HCT116 (cell line): ENCODE measurements at regions not wholly inside any gene's neighbourhood (a gene's known extent, or its start where the extent isn't known, plus 50 kb on each side); places are given as distances from the start of the nearest gene placed in this dataset.

Experiments
- ATAC-seq: fragments of 200-7000 bp; cut with Tn5 transposase; 2 replicates; pipeline ENCODE4 v1.9.1; 2020; ENCODE audit warnings: mild to moderate bottlenecking, moderate library complexity
- BruUV-seq: library from RNA; stranded (reverse); fragments of 400-500 nt; replicated peaks from 2 replicates; lab custom pipeline; 2021; lab: Mats Ljungman, UMichigan
- CTCF ChIA-PET: fragments of 300-600 bp; sonication (Branson Sonifier 250); formaldehyde crosslinking; loops from one replicate; lab custom pipeline; 2021; ENCODE audit warnings: antibody characterized with exemption; lab: Charles Lee
- POLR2A ChIA-PET: fragments of 300-600, 350-600 bp; sonication (Branson Sonifier 250); formaldehyde crosslinking; loops from one replicate; lab custom pipeline; 2021; ENCODE audit warnings: antibody characterized with exemption; lab: Charles Lee
- RAD21 ChIA-PET, 2 experiments: fragments of 300-600 bp; sonication (Branson Sonifier 250); formaldehyde crosslinking; loops; one replicate each; lab custom pipeline; 2023; ENCODE audit warnings: low total read pairs in 2 of 2; ENCODE audit not compliant: uncharacterized antibody in 2 of 2, unreplicated experiment in 2 of 2, low non-redundant PET in 1 of 2; lab: Charles Lee
- DNase-seq: peaks from one replicate; pipeline ENCODE4 v3.0.0-alpha.2; 2010; ENCODE audit warnings: low read depth, low spot score
- H2AFZ ChIP-seq: fragments of 200-600 bp; shearing (Covaris generic), sonication (generic); 2 replicates; pipeline ENCODE4 v1.6.1; 2017; ENCODE audit warnings: low read depth, mixed run types, mixed read lengths, antibody characterized with exemption, low read length; ENCODE audit not compliant: poor library complexity, severe bottlenecking
- H3K27ac ChIP-seq: 2 replicates; pipeline ENCODE4 v1.5.1; 2012; ENCODE audit warnings: low read depth, low read length
- H3K27me3 ChIP-seq: fragments of 200-600 bp; sonication (generic); 2 replicates; pipeline ENCODE4 v1.6.1; 2016; ENCODE audit warnings: mixed run types, low read length, mixed read lengths; ENCODE audit not compliant: insufficient read depth
- H3K36me3 ChIP-seq, 2 experiments: fragments of 200-500 bp in 1 of 2; fragments of 200-600 bp in 1 of 2; sonication (Bioruptor generic) in 1 of 2; sonication (generic) in 1 of 2; 2 replicates each; pipeline versions ENCODE4 v1.5.1 to v1.6.1; 2014 to 2016; ENCODE audit warnings: low read length in 2 of 2, inconsistent platforms in 1 of 2, mixed read lengths in 1 of 2, mixed run types in 1 of 2; ENCODE audit not compliant: insufficient read depth in 2 of 2, control insufficient read depth in 1 of 2
- H3K4me1 ChIP-seq, 2 experiments: fragments of 200-600 bp in 1 of 2; sonication (generic) in 1 of 2; 2 replicates each; pipeline versions ENCODE4 v1.5.1 to v1.6.1; 2012 to 2017; ENCODE audit warnings: low read length in 2 of 2, inconsistent platforms in 1 of 2, mild to moderate bottlenecking in 1 of 2, mixed read lengths in 1 of 2, mixed run types in 1 of 2, moderate library complexity in 1 of 2; ENCODE audit not compliant: insufficient read depth in 2 of 2, control insufficient read depth in 1 of 2
- H3K4me2 ChIP-seq: fragments of 200-600 bp; sonication (generic); 2 replicates; pipeline ENCODE4 v1.6.1; 2017; ENCODE audit warnings: mixed run types, low read length, mixed read lengths
- H3K4me3 ChIP-seq, 2 experiments: fragments of 200-600 bp in 1 of 2; sonication (generic) in 1 of 2; replicated peaks in 1 of 2; 2 replicates each; pipeline ENCODE4 v1.5.1; 2011 to 2016; ENCODE audit warnings: low read length in 2 of 2, control low read depth in 1 of 2, low read depth in 1 of 2, mild to moderate bottlenecking in 1 of 2, mixed read lengths in 1 of 2, mixed run types in 1 of 2
- H3K79me2 ChIP-seq: fragments of 200-600 bp; sonication (generic); 2 replicates; pipeline ENCODE4 v1.6.1; 2017; ENCODE audit warnings: mild to moderate bottlenecking, mixed run types, low read length, moderate library complexity, mixed read lengths; ENCODE audit not compliant: insufficient read depth
- H3K9ac ChIP-seq: fragments of 200-600 bp; sonication (generic); 2 replicates; pipeline ENCODE4 v1.6.1; 2016; ENCODE audit warnings: low read length, mixed read lengths
- H3K9me2 ChIP-seq: fragments of 200-600 bp; sonication (generic), shearing (Covaris generic); 2 replicates; pipeline ENCODE4 v1.6.1; 2017; ENCODE audit warnings: mixed run types, mild to moderate bottlenecking, moderate library complexity; ENCODE audit not compliant: insufficient read depth
- H3K9me3 ChIP-seq, 2 experiments: fragments of 200-500 bp in 1 of 2; fragments of 200-600 bp in 1 of 2; sonication (Bioruptor generic) in 1 of 2; sonication (generic) in 1 of 2; 2 replicates each; pipeline ENCODE4 v1.6.1; 2014 to 2017; ENCODE audit warnings: low read length in 2 of 2, mixed read lengths in 2 of 2, inconsistent platforms in 1 of 2, low read depth in 1 of 2, mild to moderate bottlenecking in 1 of 2, mixed run types in 1 of 2, moderate library complexity in 1 of 2; ENCODE audit not compliant: control insufficient read depth in 1 of 2, insufficient read depth in 1 of 2
- H4K20me1 ChIP-seq: fragments of 200-600 bp; sonication (generic), shearing (Covaris generic); 2 replicates; pipeline ENCODE4 v1.6.1; 2017; ENCODE audit warnings: mixed run types, mild to moderate bottlenecking, moderate library complexity; ENCODE audit not compliant: insufficient read depth
- CBX3 ChIP-seq: IDR thresholded peaks from 2 replicates; pipeline ENCODE4 v1.6.1; 2012; ENCODE audit warnings: low read depth
- ELF1 ChIP-seq: IDR thresholded peaks from 2 replicates; pipeline ENCODE4 v1.6.1; 2012; ENCODE audit warnings: low read depth, borderline replicate concordance
- FOSL1 ChIP-seq: IDR thresholded peaks from 2 replicates; pipeline ENCODE4 v1.6.1; 2012; ENCODE audit warnings: low read depth
- JUND ChIP-seq: IDR thresholded peaks from 2 replicates; pipeline ENCODE4 v1.6.1; 2012
- MAX ChIP-seq: IDR thresholded peaks from 2 replicates; pipeline ENCODE4 v1.6.1; 2012
- POLR2AphosphoS5 ChIP-seq: IDR thresholded peaks from 2 replicates; pipeline ENCODE4 v1.6.1; 2011; ENCODE audit warnings: mild to moderate bottlenecking, low read depth, low read length, moderate library complexity
- RAD21 ChIP-seq: IDR thresholded peaks from 2 replicates; pipeline ENCODE4 v1.6.1; 2012; ENCODE audit warnings: low read depth, mild to moderate bottlenecking
- REST ChIP-seq: IDR thresholded peaks from 2 replicates; pipeline ENCODE4 v1.6.1; 2012; ENCODE audit warnings: low read depth
- SIN3A ChIP-seq: IDR thresholded peaks from 2 replicates; pipeline ENCODE4 v1.6.1; 2012; ENCODE audit warnings: low read depth
- SP1 ChIP-seq: IDR thresholded peaks from 2 replicates; pipeline ENCODE4 v1.6.1; 2012; ENCODE audit warnings: low read depth
- SRF ChIP-seq: IDR thresholded peaks from 2 replicates; pipeline ENCODE4 v1.6.1; 2012; ENCODE audit warnings: low read depth
- TCF7L2 ChIP-seq: IDR thresholded peaks from 2 replicates; pipeline ENCODE4 v1.7.0; 2011; ENCODE audit warnings: borderline replicate concordance, inconsistent platforms; ENCODE audit not compliant: insufficient read depth, insufficient read length; ENCODE audit errors: extremely low read depth
- YY1 ChIP-seq: IDR thresholded peaks from 2 replicates; pipeline ENCODE4 v1.6.1; 2011; ENCODE audit warnings: low read length, low read depth, moderate library complexity, mild to moderate bottlenecking; ENCODE audit not compliant: insufficient replicate concordance; ENCODE audit errors: extremely low read depth
- ZNF274 ChIP-seq: fragments of 200-500 bp; sonication (Bioruptor generic); IDR thresholded peaks from 2 replicates; pipeline ENCODE4 v1.6.1; 2014; ENCODE audit warnings: mild to moderate bottlenecking, low read depth, low read length, inconsistent platforms
- intact Hi-C: fragments of 100-400 bp; cut with micrococcal nuclease; formaldehyde crosslinking; loops from 2 replicates; pipeline ENCODE4 v1.10.0; 2022
- TF ChIP-seq, protein P1 (sequence below), 3 experiments: fragments of 200-600 bp in 1 of 3; sonication (generic) in 1 of 3; IDR thresholded peaks in 2 of 3; conservative IDR thresholded peaks in 1 of 3; 2 replicates each; pipeline ENCODE4 v1.5.1; 2012 to 2017; ENCODE audit warnings: low read depth in 2 of 3, low read length in 2 of 3, antibody characterized with exemption in 1 of 3, borderline replicate concordance in 1 of 3, control low read depth in 1 of 3, mild to moderate bottlenecking in 1 of 3, mixed read lengths in 1 of 3, mixed run types in 1 of 3, moderate library complexity in 1 of 3; ENCODE audit not compliant: insufficient read depth in 1 of 3
- TF ChIP-seq, protein P2 (sequence below): IDR thresholded peaks from 2 replicates; pipeline ENCODE4 v1.6.1; 2011; ENCODE audit warnings: mild to moderate bottlenecking, low read length, moderate library complexity; ENCODE audit not compliant: insufficient replicate concordance; ENCODE audit errors: extremely low read depth

DNA sequence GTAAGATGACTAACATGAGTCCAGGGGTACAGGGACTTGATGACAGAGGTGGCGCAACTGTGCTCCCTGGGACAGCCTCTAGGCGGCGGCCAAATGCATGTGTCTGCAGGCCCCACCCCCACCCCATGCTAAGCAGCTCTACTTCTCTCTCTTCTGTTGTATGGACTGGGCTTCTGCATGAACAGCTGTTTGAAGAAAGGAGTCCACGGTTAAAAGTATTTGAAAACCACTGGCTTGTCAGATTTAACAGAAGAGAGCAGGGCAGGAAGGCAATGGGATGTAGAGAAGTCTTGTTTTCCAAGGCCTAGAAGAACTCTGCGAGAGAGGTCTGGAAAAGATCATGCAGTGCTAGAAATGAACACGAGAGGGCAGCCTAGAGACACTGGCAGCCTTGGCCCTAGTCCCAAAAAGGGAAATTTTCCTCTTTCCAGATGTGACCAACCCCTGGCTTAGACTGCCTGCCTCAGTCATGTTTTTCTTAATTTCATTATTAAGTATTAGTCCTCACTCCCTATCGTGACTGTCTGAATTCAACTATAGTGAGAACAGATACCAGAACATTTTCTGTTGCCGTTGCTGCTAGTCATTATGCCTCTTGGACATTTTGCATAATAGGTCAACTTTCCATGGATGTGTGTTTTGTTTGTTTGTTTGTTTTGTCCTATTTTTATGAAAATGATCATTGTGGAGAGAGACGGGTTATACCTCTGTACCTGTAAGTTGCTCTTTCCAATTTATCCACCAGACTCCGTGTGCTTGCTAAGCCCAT, 265.0 kb downstream of the ADGRG6 start:
- ATAC-seq (peak; percentile 86), DNase-seq (peak; percentile 66)
- CTCF ChIA-PET = interaction anchor here (0.8 to 2.3 kb wide), 6 partner anchors 9 to 943 kb away, joined by 3 to 16 read pairs (median 4); no protein-coding TSS in a partner anchor
- no TSS peak for BruUV-seq
- Histone ChIP-seq H3K9ac (no peak overlapping the region), H3K27me3 (no peaks in the 10 kb centered on the region), H2AFZ (peak overlapping the region; percentile 93), H4K20me1 (no peaks in the 10 kb centered on the region), H3K9me2 (no peaks in the 10 kb centered on the region), H3K4me2 (no peak overlapping the region), H3K79me2 (no peaks in the 10 kb centered on the region), H3K36me3 (no peaks in the 10 kb centered on the region), H3K4me1 (peaks cover 2 to 21% of the 10 kb centered on the region in 2 experiments; a peak in 3 of 4 replicates), H3K27ac (no peak overlapping the region), H3K4me3 (no peak overlapping the region), H3K9me3 (no peaks in the 10 kb centered on the region)
- no peak for TF ChIP-seq POLR2AphosphoS5
- TF ChIP-seq, protein P1, sequence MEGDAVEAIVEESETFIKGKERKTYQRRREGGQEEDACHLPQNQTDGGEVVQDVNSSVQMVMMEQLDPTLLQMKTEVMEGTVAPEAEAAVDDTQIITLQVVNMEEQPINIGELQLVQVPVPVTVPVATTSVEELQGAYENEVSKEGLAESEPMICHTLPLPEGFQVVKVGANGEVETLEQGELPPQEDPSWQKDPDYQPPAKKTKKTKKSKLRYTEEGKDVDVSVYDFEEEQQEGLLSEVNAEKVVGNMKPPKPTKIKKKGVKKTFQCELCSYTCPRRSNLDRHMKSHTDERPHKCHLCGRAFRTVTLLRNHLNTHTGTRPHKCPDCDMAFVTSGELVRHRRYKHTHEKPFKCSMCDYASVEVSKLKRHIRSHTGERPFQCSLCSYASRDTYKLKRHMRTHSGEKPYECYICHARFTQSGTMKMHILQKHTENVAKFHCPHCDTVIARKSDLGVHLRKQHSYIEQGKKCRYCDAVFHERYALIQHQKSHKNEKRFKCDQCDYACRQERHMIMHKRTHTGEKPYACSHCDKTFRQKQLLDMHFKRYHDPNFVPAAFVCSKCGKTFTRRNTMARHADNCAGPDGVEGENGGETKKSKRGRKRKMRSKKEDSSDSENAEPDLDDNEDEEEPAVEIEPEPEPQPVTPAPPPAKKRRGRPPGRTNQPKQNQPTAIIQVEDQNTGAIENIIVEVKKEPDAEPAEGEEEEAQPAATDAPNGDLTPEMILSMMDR (IDR thresholded peaks at IDR 0.05 in 2 of 3, conservative IDR thresholded peaks at IDR 0.05 in 1 of 3; ENCODE audit: borderline replicate concordance in 1 of 3, insufficient read depth in 1 of 3, low read depth in 2 of 3, low read length in 2 of 3) = peak; percentile 78 to 87 (median 81)
- no peak for TF ChIP-seq REST
- 0 out of 2 replicates have a peak, but pooled peaks have one; percentile 42 for TF ChIP-seq SRF
- TF ChIP-seq SIN3A = no peak
- TF ChIP-seq, protein P2, sequence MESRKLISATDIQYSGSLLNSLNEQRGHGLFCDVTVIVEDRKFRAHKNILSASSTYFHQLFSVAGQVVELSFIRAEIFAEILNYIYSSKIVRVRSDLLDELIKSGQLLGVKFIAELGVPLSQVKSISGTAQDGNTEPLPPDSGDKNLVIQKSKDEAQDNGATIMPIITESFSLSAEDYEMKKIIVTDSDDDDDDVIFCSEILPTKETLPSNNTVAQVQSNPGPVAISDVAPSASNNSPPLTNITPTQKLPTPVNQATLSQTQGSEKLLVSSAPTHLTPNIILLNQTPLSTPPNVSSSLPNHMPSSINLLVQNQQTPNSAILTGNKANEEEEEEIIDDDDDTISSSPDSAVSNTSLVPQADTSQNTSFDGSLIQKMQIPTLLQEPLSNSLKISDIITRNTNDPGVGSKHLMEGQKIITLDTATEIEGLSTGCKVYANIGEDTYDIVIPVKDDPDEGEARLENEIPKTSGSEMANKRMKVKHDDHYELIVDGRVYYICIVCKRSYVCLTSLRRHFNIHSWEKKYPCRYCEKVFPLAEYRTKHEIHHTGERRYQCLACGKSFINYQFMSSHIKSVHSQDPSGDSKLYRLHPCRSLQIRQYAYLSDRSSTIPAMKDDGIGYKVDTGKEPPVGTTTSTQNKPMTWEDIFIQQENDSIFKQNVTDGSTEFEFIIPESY = no peak
- TF ChIP-seq MAX = no peak
- TF ChIP-seq SP1 = no peak
- TF ChIP-seq YY1 = no peak
- TF ChIP-seq JUND = no peak
- TF ChIP-seq CBX3 = peak; percentile 52
- no peak for TF ChIP-seq ZNF274
- TF ChIP-seq TCF7L2 = no peak
- TF ChIP-seq ELF1 = no peak
- peak; percentile 76 for TF ChIP-seq RAD21
- no peak for TF ChIP-seq FOSL1
- POLR2A ChIA-PET = no interaction called here
- RAD21 ChIA-PET = interaction anchor here in 1 of 2 experiments (1.0 to 1.1 kb wide), 2 partner anchors 460 to 860 kb away, joined by 3 read pairs; no protein-coding TSS in a partner anchor
- intact Hi-C loops = loop anchor here (2.0 to 5.0 kb wide), 2 partner anchors 92 to 860 kb away; no protein-coding TSS in a partner anchor
